PC-3 (cell line): ENCODE measurements at regions not wholly inside any gene's neighbourhood (a gene's known extent, or its start where the extent isn't known, plus 50 kb on each side); places are given as distances from the start of the nearest gene placed in this dataset.

Source experiments
- ATAC-seq: fragments of 200-7000 bp; cut with Tn5 transposase; 2 replicates; pipeline ENCODE4 v1.9.1; 2020; ENCODE audit warnings: mild to moderate bottlenecking, moderate library complexity
- BruUV-seq: library from RNA; stranded (reverse); fragments of 400-500 nt; replicated peaks from 2 replicates; lab custom pipeline; 2021; lab: Mats Ljungman, UMichigan
- CTCF ChIA-PET: fragments of 300-600 bp; sonication (Branson Sonifier 250); formaldehyde crosslinking; loops from one replicate; lab custom pipeline; 2022; ENCODE audit warnings: antibody characterized with exemption; lab: Charles Lee
- POLR2A ChIA-PET: fragments of 300-600 bp; sonication (Branson Sonifier 250); formaldehyde crosslinking; loops from one replicate; lab custom pipeline; 2022; ENCODE audit warnings: antibody characterized with exemption; ENCODE audit not compliant: unreplicated experiment; lab: Charles Lee
- DNase-seq: peaks from one replicate; pipeline ENCODE4 v3.0.0-alpha.2; 2015
- H2AFZ ChIP-seq: fragments of 300-600 bp; sonication (generic); 2 replicates; pipeline ENCODE4 v1.6.0; 2016; ENCODE audit warnings: antibody characterized with exemption, low read length
- H3F3A ChIP-seq: fragments of 300-600 bp; sonication (generic); one replicate; pipeline ENCODE4 v1.6.0; 2017; ENCODE audit warnings: antibody characterized with exemption, low read length, control low read depth, mild to moderate bottlenecking; ENCODE audit not compliant: unreplicated experiment
- H3K27ac ChIP-seq: fragments of 300-600 bp; sonication (generic); 2 replicates; pipeline ENCODE4 v1.5.1; 2016; ENCODE audit warnings: mild to moderate bottlenecking, low read length
- H3K27me3 ChIP-seq: fragments of 300-600 bp; sonication (generic); 2 replicates; pipeline ENCODE4 v1.6.1; 2016; ENCODE audit warnings: low read length, mixed read lengths
- H3K36me3 ChIP-seq: fragments of 300-600 bp; sonication (generic); 2 replicates; pipeline ENCODE4 v1.6.1; 2016; ENCODE audit warnings: low read depth, mixed run types, low read length, mixed read lengths
- H3K4me1 ChIP-seq: fragments of 300-600 bp; sonication (generic); 2 replicates; pipeline ENCODE4 v1.5.1; 2016; ENCODE audit warnings: low read length; ENCODE audit not compliant: insufficient read depth
- H3K4me2 ChIP-seq: fragments of 300-600 bp; sonication (generic); 2 replicates; pipeline ENCODE4 v1.6.0; 2016; ENCODE audit warnings: low read length
- H3K4me3 ChIP-seq: fragments of 300-600 bp; sonication (generic); 2 replicates; pipeline ENCODE4 v1.5.1; 2016; ENCODE audit warnings: mild to moderate bottlenecking, low read length, mixed read lengths
- H3K79me2 ChIP-seq: fragments of 300-600 bp; sonication (generic); 2 replicates; pipeline ENCODE4 v1.6.1; 2017; ENCODE audit warnings: low read length, mixed read lengths
- H3K9ac ChIP-seq: fragments of 300-600 bp; sonication (generic); 2 replicates; pipeline ENCODE4 v1.6.0; 2016; ENCODE audit warnings: mild to moderate bottlenecking, low read length
- H3K9me2 ChIP-seq: fragments of 300-600 bp; sonication (generic); replicated peaks from 2 replicates; pipeline ENCODE4 v1.6.1; 2016; ENCODE audit warnings: mixed run types, low read length, mixed read lengths
- H3K9me3 ChIP-seq: fragments of 300-600 bp; sonication (generic); 2 replicates; pipeline ENCODE4 v1.6.1; 2016; ENCODE audit warnings: low read length, mixed read lengths
- H4K20me1 ChIP-seq: fragments of 300-600 bp; sonication (generic); 2 replicates; pipeline ENCODE4 v1.6.1; 2016; ENCODE audit warnings: low read length, mixed read lengths
- EZH2 ChIP-seq: fragments of 300-600 bp; sonication (generic); IDR thresholded peaks from one replicate; pipeline ENCODE4 v1.6.1; 2017; ENCODE audit warnings: antibody characterized with exemption, mild to moderate bottlenecking, low read length; ENCODE audit not compliant: unreplicated experiment
- EZH2phosphoT487 ChIP-seq: fragments of 300-600 bp; sonication (generic); IDR thresholded peaks from 2 replicates; pipeline ENCODE4 v1.6.1; 2018; ENCODE audit warnings: mild to moderate bottlenecking, antibody characterized with exemption, low read length, borderline replicate concordance
- intact Hi-C: fragments of 100-400 bp; cut with micrococcal nuclease; formaldehyde crosslinking; loops from 2 replicates; pipeline ENCODE4 v1.9.0; 2023
- TF ChIP-seq, protein P1 (sequence below): fragments of 300-600 bp; sonication (generic); conservative IDR thresholded peaks from 2 replicates; pipeline ENCODE4 v1.5.1; 2017; ENCODE audit warnings: antibody characterized with exemption, low read depth, mild to moderate bottlenecking, low read length

DNA sequence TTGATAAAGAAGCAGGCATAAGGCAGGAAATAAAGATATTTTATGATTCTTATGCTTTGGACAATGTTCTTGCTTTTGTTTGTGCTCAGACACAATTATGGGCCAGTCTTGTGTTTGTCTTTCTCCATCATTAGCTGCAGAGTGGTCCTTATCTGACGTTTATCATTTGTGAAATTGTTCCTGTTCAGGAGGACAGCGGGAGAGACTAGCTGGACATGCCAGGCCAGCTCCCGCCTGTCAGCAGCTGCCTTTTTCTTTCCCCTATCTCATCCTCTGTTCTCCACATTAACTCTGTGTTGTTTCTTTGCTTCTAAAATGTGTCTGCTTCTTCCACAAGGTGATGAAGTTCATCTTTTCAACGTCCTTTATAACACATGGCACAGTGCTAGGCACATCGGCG lies 333.5 kb downstream of the NPIPA8 start:
- Histone ChIP-seq H3K4me2 (no peak overlapping the region), H3F3A (no peaks in the 10 kb centered on the region), H3K9me2 (no peaks in the 10 kb centered on the region), H3K4me3 (no peak overlapping the region), H2AFZ (no peak overlapping the region), H3K4me1 (no peaks in the 10 kb centered on the region), H3K27ac (no peak overlapping the region), H3K27me3 (no peaks in the 10 kb centered on the region), H4K20me1 (no peaks in the 10 kb centered on the region), H3K9ac (no peak overlapping the region), H3K36me3 (no peaks in the 10 kb centered on the region), H3K79me2 (no peaks in the 10 kb centered on the region), H3K9me3 (no peaks in the 10 kb centered on the region)
- ATAC-seq: no peak
- TF ChIP-seq EZH2 (no peak), EZH2phosphoT487 (no peak)
- TF ChIP-seq, protein P1, sequence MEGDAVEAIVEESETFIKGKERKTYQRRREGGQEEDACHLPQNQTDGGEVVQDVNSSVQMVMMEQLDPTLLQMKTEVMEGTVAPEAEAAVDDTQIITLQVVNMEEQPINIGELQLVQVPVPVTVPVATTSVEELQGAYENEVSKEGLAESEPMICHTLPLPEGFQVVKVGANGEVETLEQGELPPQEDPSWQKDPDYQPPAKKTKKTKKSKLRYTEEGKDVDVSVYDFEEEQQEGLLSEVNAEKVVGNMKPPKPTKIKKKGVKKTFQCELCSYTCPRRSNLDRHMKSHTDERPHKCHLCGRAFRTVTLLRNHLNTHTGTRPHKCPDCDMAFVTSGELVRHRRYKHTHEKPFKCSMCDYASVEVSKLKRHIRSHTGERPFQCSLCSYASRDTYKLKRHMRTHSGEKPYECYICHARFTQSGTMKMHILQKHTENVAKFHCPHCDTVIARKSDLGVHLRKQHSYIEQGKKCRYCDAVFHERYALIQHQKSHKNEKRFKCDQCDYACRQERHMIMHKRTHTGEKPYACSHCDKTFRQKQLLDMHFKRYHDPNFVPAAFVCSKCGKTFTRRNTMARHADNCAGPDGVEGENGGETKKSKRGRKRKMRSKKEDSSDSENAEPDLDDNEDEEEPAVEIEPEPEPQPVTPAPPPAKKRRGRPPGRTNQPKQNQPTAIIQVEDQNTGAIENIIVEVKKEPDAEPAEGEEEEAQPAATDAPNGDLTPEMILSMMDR: no peak
- BruUV-seq: no TSS peak
- no peak for DNase-seq
- ChIA-PET CTCF (no interaction called here), POLR2A (no interaction called here)
- intact Hi-C loops: no loop called here

DNA sequence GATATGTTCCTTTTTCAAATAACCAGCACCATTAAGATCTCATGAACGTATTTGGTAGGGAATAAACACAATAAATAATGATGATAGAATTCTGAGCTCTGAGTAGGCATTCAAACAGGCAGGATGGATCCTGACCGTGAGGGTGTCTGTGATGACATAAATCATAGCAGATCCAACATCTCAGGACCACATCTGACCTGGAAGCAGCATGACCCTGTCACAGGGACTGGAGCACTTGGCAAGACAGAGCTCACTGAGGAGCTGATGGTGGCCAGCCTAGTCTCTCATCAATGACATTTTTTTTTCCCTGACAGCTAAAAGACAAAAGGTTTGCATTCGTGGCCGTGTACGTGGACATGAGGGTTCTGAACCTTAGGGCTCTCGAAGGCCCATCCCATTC lies 337.5 kb downstream of the NPIPA8 start:
- intact Hi-C loops: no loop called here
- Histone ChIP-seq H3K9ac (no peak overlapping the region), H3K4me2 (no peak overlapping the region), H3K9me2 (no peaks in the 10 kb centered on the region), H3K4me1 (no peaks in the 10 kb centered on the region), H3K4me3 (no peak overlapping the region), H3K36me3 (no peaks in the 10 kb centered on the region), H3K27me3 (no peaks in the 10 kb centered on the region), H3F3A (no peaks in the 10 kb centered on the region), H3K9me3 (no peaks in the 10 kb centered on the region), H3K79me2 (no peaks in the 10 kb centered on the region), H4K20me1 (no peaks in the 10 kb centered on the region), H3K27ac (no peak overlapping the region), H2AFZ (no peak overlapping the region)
- no peak for TF ChIP-seq EZH2phosphoT487
- TF ChIP-seq EZH2: no peak
- TF ChIP-seq, protein P1: no peak
- ATAC-seq (no peak), DNase-seq (no peak)
- ChIA-PET CTCF (no interaction called here), POLR2A (no interaction called here)
- BruUV-seq: no TSS peak

DNA sequence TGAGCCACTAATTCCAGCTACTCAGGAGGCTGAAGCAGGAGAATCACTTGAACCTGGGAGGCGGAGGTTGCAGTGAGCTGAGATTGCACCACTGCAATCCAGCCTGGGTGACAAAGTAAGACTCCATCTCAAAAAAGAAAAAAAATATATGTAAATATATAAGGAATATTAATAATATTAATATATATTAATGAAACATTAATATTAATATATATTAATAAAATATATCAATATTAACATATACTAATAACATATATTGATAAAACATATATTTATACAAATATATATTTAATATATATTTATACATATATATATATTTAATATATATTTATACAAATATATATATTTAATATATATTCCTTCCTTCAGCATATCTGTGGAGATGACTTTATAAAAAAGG lies 338.0 kb downstream of the NPIPA8 start:
- Histone ChIP-seq H4K20me1 (no peaks in the 10 kb centered on the region), H3K4me2 (no peak overlapping the region), H3K36me3 (no peaks in the 10 kb centered on the region), H3K27ac (no peak overlapping the region), H3K9me3 (no peaks in the 10 kb centered on the region), H3K4me3 (no peak overlapping the region), H3K79me2 (no peaks in the 10 kb centered on the region), H2AFZ (no peak overlapping the region), H3K9ac (no peak overlapping the region), H3K9me2 (no peaks in the 10 kb centered on the region), H3K27me3 (no peaks in the 10 kb centered on the region), H3K4me1 (no peaks in the 10 kb centered on the region), H3F3A (no peaks in the 10 kb centered on the region)
- POLR2A ChIA-PET: no interaction called here
- TF ChIP-seq, protein P1: no peak
- TF ChIP-seq EZH2 (no peak), EZH2phosphoT487 (no peak)
- ATAC-seq: no peak
- CTCF ChIA-PET: no interaction called here
- BruUV-seq: no TSS peak
- DNase-seq: no peak
- intact Hi-C loops: no loop called here
